HS-27A (cell line): ENCODE measurements at regions not wholly inside any gene's neighbourhood (a gene's known extent, or its start where the extent isn't known, plus 50 kb on each side); places are given as distances from the start of the nearest gene placed in this dataset.
"Not testable (repeated sequence)": the region's sequence is repeated elsewhere in the genome, so short reads cannot be mapped to it uniquely, and the experiment has no call there.

ENCODE experiments used
- DNase-seq: peaks from one replicate; pipeline ENCODE4 v3.0.0-alpha.2; 2012; ENCODE audit warnings: low read depth, missing footprints

GRCh38 chr20:53818457-53819177 is 225.0 kb upstream of the ZNF217 start:
- DNase-seq = no peak

GRCh38 chr20:53817513-53817912 is 223.9 kb upstream of the ZNF217 start:
- not testable (repeated sequence) for DNase-seq

- DNase-seq = no peak
Observed at GRCh38 chr20:53816872-53817398, 223.3 kb upstream of the ZNF217 start.

- no peak for DNase-seq
Observed at GRCh38 chr20:53815509-53815908, 221.9 kb upstream of the ZNF217 start.

- DNase-seq = no peak
Observed at GRCh38 chr20:53814060-53814459, 220.4 kb upstream of the ZNF217 start.

GRCh38 chr20:53813636-53814035 is 220.0 kb upstream of the ZNF217 start:
- DNase-seq = no peak

GRCh38 chr20:53811577-53811976 is 217.9 kb upstream of the ZNF217 start:
- no peak for DNase-seq

GRCh38 chr20:53810661-53811355 is 217.2 kb upstream of the ZNF217 start:
- no peak for DNase-seq

GRCh38 chr20:53809728-53810365 is 216.2 kb upstream of the ZNF217 start:
- no peak for DNase-seq

- DNase-seq = no peak
Observed at GRCh38 chr20:53809217-53809616, 215.6 kb upstream of the ZNF217 start.

GRCh38 chr20:53808733-53809132 is 215.1 kb upstream of the ZNF217 start:
- no peak for DNase-seq

GRCh38 chr20:53808302-53808701 is 214.7 kb upstream of the ZNF217 start:
- DNase-seq = not testable (repeated sequence)

GRCh38 chr20:53806683-53807401 is 213.2 kb upstream of the ZNF217 start:
- no peak for DNase-seq

- DNase-seq = peak; percentile 59
Observed at GRCh38 chr20:53805895-53806384, 212.3 kb upstream of the ZNF217 start.

GRCh38 chr20:53804920-53805894 is 211.6 kb upstream of the ZNF217 start:
- DNase-seq = no peak

- DNase-seq = not testable (repeated sequence)
Observed at GRCh38 chr20:53804308-53804707, 210.7 kb upstream of the ZNF217 start.

- no peak for DNase-seq
Observed at GRCh38 chr20:53803492-53804155, 210.0 kb upstream of the ZNF217 start.

- no peak for DNase-seq
Observed at GRCh38 chr20:53801609-53802370, 208.2 kb upstream of the ZNF217 start.

- no peak for DNase-seq
Observed at GRCh38 chr20:53800883-53801604, 207.4 kb upstream of the ZNF217 start.
